ENCODE measurements at regions not wholly inside any gene's neighbourhood (a gene's known extent, or its start where the extent isn't known, plus 50 kb on each side); places are given as distances from the start of the nearest gene placed in this dataset.

GRCh38 chr12:72925716-72926115 is 653.5 kb downstream of the TRHDE start:
- no peak for DNase-seq (ENCODE audit: low read depth in 1 of 2, low spot score in 2 of 2)
- H3K56ac ChIP-seq (replicated peaks; ENCODE audit: insufficient read length, low read depth, low read length), result no peak overlapping the region
- TF ChIP-seq, protein P1, sequence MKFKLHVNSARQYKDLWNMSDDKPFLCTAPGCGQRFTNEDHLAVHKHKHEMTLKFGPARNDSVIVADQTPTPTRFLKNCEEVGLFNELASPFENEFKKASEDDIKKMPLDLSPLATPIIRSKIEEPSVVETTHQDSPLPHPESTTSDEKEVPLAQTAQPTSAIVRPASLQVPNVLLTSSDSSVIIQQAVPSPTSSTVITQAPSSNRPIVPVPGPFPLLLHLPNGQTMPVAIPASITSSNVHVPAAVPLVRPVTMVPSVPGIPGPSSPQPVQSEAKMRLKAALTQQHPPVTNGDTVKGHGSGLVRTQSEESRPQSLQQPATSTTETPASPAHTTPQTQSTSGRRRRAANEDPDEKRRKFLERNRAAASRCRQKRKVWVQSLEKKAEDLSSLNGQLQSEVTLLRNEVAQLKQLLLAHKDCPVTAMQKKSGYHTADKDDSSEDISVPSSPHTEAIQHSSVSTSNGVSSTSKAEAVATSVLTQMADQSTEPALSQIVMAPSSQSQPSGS (IDR thresholded peaks at IDR 0.05; ENCODE audit: low read length), result no peak

More at GRCh38 chr12:72925716-72926115, 653.5 kb downstream of the TRHDE start:
- no peaks in the 10 kb centered on the region for H3K9me3 ChIP-seq (ENCODE audit: insufficient read depth in 2 of 2, low read depth in 1 of 2, low read length in 1 of 2)
- no peaks in the 10 kb centered on the region for H3K36me3 ChIP-seq (ENCODE audit: control insufficient read depth in 2 of 4, insufficient read depth in 4 of 4, low read length in 3 of 4)
- no peak overlapping the region for H4K91ac ChIP-seq (replicated peaks; ENCODE audit: insufficient read length, low read length)
- H3K79me1 ChIP-seq (ENCODE audit: low read depth, low read length), result no peaks in the 10 kb centered on the region
- no peak overlapping the region for H2AFZ ChIP-seq (ENCODE audit: low read length)
- H2BK120ac ChIP-seq (replicated peaks; ENCODE audit: low read depth, low read length), result no peak overlapping the region
- H2BK20ac ChIP-seq (ENCODE audit: low read length), result no peak overlapping the region
- H3K79me2 ChIP-seq (ENCODE audit: control insufficient read depth in 1 of 2, insufficient read depth in 2 of 2, low read length in 2 of 2), result no peaks in the 10 kb centered on the region
- no peak overlapping the region for H3K27ac ChIP-seq (ENCODE audit: low read depth, low read length)
- H2AK5ac ChIP-seq (ENCODE audit: low read depth, low read length), result no peak overlapping the region
- H3K4me1 ChIP-seq (replicated peaks in 1 of 4; ENCODE audit: control insufficient read depth in 3 of 4, insufficient read depth in 4 of 4, low read length in 3 of 4), result no peaks in the 10 kb centered on the region
- no peak overlapping the region for H3K4ac ChIP-seq (replicated peaks; ENCODE audit: insufficient read length, low read depth, low read length)
- H4K20me1 ChIP-seq (replicated peaks in 1 of 2; ENCODE audit: control insufficient read depth in 1 of 2, insufficient read depth in 2 of 2, low read length in 2 of 2), result no peaks in the 10 kb centered on the region
- H2BK12ac ChIP-seq (ENCODE audit: low read depth, low read length), result no peak overlapping the region
- no peak overlapping the region for H4K5ac ChIP-seq (ENCODE audit: insufficient read length, low read depth, low read length)
- no peak overlapping the region for H3K9ac ChIP-seq (replicated peaks in 1 of 4; ENCODE audit: extremely low read depth in 1 of 4, low read depth in 3 of 4, low read length in 3 of 4)
- no peaks in the 10 kb centered on the region for H3K27me3 ChIP-seq (replicated peaks in 1 of 4; ENCODE audit: control insufficient read depth in 3 of 4, extremely low read depth in 1 of 4, insufficient read depth in 3 of 4, low read length in 3 of 4)
- 98% methylated on average over 2 of the region's 2 CpGs; no CpG with 5 or more reads in 1 of the 2 experiments for WGBS, 2 experiments (ENCODE audit: extremely low coverage in 1 of 2, insufficient coverage in 1 of 2, insufficient read length in 1 of 2, insufficient replicate concordance in 2 of 2, low coverage in 1 of 2, low lambda C conversion rate in 2 of 2, missing lambda C conversion rate in 1 of 2)
- H2BK15ac ChIP-seq (ENCODE audit: low read length), result no peak overlapping the region
- no peaks in the 10 kb centered on the region for H3K23me2 ChIP-seq (ENCODE audit: low read depth, low read length)
- H3K23ac ChIP-seq (ENCODE audit: insufficient read length), result no peak overlapping the region
- POLR2A ChIA-PET (ENCODE audit: partially characterized antibody), result interaction anchor here (0.6 kb wide), 1 partner anchor 12 kb away, joined by 3 read pairs; no protein-coding TSS in a partner anchor
- CTCF ChIA-PET (ENCODE audit: partially characterized antibody), result interaction anchor here (0.6 kb wide), 1 partner anchor 579 kb away, joined by 4 read pairs; no protein-coding TSS in a partner anchor
- no peak overlapping the region for H3K18ac ChIP-seq (ENCODE audit: extremely low read depth, low read length)
- H4K8ac ChIP-seq (ENCODE audit: extremely low read depth, insufficient read depth, low read length), result no peak overlapping the region
- no peak overlapping the region for H2BK5ac ChIP-seq (ENCODE audit: low read depth, low read length)
- H3K14ac ChIP-seq (ENCODE audit: insufficient read length), result no peak overlapping the region
- H3K4me3 ChIP-seq (ENCODE audit: extremely low read depth in 1 of 4, insufficient read depth in 2 of 4, low read depth in 3 of 4, low read length in 4 of 4), result no peak overlapping the region
- H3K4me2 ChIP-seq (ENCODE audit: insufficient read depth in 1 of 2, low read depth in 2 of 2, low read length in 2 of 2), result no peak overlapping the region
- FAIRE-seq, result no peak

Measured in H1 (cell line).